MM.1S (cell line): ENCODE measurements at regions not wholly inside any gene's neighbourhood (a gene's known extent, or its start where the extent isn't known, plus 50 kb on each side); places are given as distances from the start of the nearest gene placed in this dataset.

ENCODE experiments used
- CTCF ChIP-seq: fragments of 300-600 bp; sonication (generic); IDR thresholded peaks from 2 replicates; pipeline ENCODE4 v1.5.1; 2016; ENCODE audit warnings: antibody characterized with exemption, low read length, mixed read lengths
- EZH2phosphoT487 ChIP-seq: fragments of 300-600 bp; sonication (generic); IDR thresholded peaks from 2 replicates; pipeline ENCODE4 v1.6.1; 2018; ENCODE audit warnings: antibody characterized with exemption, low read length

- no peak for TF ChIP-seq CTCF
- TF ChIP-seq EZH2phosphoT487 = no peak
Measured at GRCh38 chr10:4568086-4568485, 257.9 kb upstream of the AKR1E2 start.
